ENCODE measurements at regions not wholly inside any gene's neighbourhood (a gene's known extent, or its start where the extent isn't known, plus 50 kb on each side); places are given as distances from the start of the nearest gene placed in this dataset.

GRCh38 chr16:79798416-79799053 lies 198.0 kb upstream of the MAF start:
- Histone ChIP-seq H3K79me2 (ENCODE audit: control insufficient read depth, insufficient read depth, low read length) (no peaks in the 10 kb centered on the region), H3K9ac (ENCODE audit: low read length) (no peak overlapping the region), H3K36me3 (replicated peaks in 1 of 2; ENCODE audit: control extremely low read depth in 1 of 2, control insufficient read depth in 1 of 2, extremely low read depth in 1 of 2, insufficient read depth in 2 of 2, low read length in 1 of 2) (no peaks in the 10 kb centered on the region), H2AFZ (ENCODE audit: insufficient read depth, low read depth, low read length, poor library complexity, severe bottlenecking) (no peak overlapping the region), H3K4me2 (replicated peaks; ENCODE audit: low read depth, low read length, poor library complexity, severe bottlenecking) (no peak overlapping the region), H3K4me1 (ENCODE audit: control insufficient read depth in 2 of 2, insufficient read depth in 2 of 2, low read length in 2 of 2) (no peaks in the 10 kb centered on the region), H3K27ac (ENCODE audit: low read length in 2 of 2) (no peak overlapping the region), H3K27me3 (replicated peaks in 1 of 4; ENCODE audit: control extremely low read depth in 1 of 4, control insufficient read depth in 3 of 4, insufficient read depth in 4 of 4, low read length in 3 of 4) (no peaks in the 10 kb centered on the region), H4K20me1 (ENCODE audit: control insufficient read depth, insufficient read depth, low read length, poor library complexity, severe bottlenecking) (no peaks in the 10 kb centered on the region), H3K4me3 (ENCODE audit: control extremely low read depth in 1 of 5, extremely low read depth in 1 of 5, insufficient read depth in 1 of 5, low read depth in 2 of 5, low read length in 4 of 5) (no peak overlapping the region), H3K9me3 (ENCODE audit: control extremely low read depth in 1 of 3, control insufficient read depth in 2 of 3, insufficient read depth in 1 of 3, low read length in 2 of 3) (peaks cover 0 to 2% (median 0%) of the 10 kb centered on the region in 3 donors)
- Mint-ChIP-seq H3K4me3 (no peak overlapping the region), H3K4me1 (no peaks in the 10 kb centered on the region), H3K27me3 (peaks cover 4% of the 10 kb centered on the region), H3K9me3 (ENCODE audit: insufficient read depth) (no peaks in the 10 kb centered on the region), H3K27ac (no peak overlapping the region)
- no peak for DNase-seq
- ATAC-seq (ENCODE audit: low read depth), result no peak
- ChIA-PET POLR2A (no interaction called here), CTCF (interaction anchor here (0.7 kb wide), 1 partner anchor 1795 kb away, joined by 3 read pairs; no protein-coding TSS in a partner anchor)
- intact Hi-C loops (cut with micrococcal nuclease), result no loop called here
- WGBS (ENCODE audit: insufficient coverage), result no CpG with 5 or more reads among the region's 2 CpGs
- TF ChIP-seq EZH2 (IDR thresholded peaks at IDR 0.05; ENCODE audit: borderline replicate concordance, insufficient read depth, low read depth, low read length, poor library complexity, severe bottlenecking), result no peak
- TF ChIP-seq, protein P1, sequence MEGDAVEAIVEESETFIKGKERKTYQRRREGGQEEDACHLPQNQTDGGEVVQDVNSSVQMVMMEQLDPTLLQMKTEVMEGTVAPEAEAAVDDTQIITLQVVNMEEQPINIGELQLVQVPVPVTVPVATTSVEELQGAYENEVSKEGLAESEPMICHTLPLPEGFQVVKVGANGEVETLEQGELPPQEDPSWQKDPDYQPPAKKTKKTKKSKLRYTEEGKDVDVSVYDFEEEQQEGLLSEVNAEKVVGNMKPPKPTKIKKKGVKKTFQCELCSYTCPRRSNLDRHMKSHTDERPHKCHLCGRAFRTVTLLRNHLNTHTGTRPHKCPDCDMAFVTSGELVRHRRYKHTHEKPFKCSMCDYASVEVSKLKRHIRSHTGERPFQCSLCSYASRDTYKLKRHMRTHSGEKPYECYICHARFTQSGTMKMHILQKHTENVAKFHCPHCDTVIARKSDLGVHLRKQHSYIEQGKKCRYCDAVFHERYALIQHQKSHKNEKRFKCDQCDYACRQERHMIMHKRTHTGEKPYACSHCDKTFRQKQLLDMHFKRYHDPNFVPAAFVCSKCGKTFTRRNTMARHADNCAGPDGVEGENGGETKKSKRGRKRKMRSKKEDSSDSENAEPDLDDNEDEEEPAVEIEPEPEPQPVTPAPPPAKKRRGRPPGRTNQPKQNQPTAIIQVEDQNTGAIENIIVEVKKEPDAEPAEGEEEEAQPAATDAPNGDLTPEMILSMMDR (IDR thresholded peaks at IDR 0.05), result no peak

DNA sequence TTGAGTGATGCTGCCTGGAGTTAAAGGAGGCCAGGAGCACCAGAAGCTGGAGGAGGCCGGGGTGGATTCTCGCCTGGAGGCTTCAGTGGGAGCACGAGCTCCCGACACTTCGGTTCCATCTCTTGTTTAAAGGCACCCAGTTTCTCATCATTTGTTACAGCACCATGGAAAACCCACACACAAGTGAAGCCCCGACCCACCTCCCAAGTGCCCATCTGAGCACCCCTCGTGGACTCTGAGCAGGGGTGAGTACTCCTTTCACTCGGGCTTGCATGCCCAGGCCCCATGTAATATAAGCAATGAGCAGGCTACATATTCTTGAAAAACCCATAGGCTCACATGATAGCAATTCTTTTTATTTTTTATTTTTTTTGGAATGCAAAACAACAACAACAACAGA lies 196.9 kb upstream of the MAF start:
- ChIA-PET POLR2A (no interaction called here), CTCF (no interaction called here)
- DNase-seq (no peak), ATAC-seq (ENCODE audit: low read depth) (no peak)
- Mint-ChIP-seq H3K4me3 (no peak overlapping the region), H3K9me3 (ENCODE audit: insufficient read depth) (no peaks in the 10 kb centered on the region), H3K27me3 (peaks cover 4% of the 10 kb centered on the region), H3K4me1 (no peaks in the 10 kb centered on the region), H3K27ac (no peak overlapping the region)
- H3K27ac ChIP-seq (ENCODE audit: low read length in 2 of 2), result no peak overlapping the region
- no peaks in the 10 kb centered on the region for H3K79me2 ChIP-seq (ENCODE audit: control insufficient read depth, insufficient read depth, low read length)
- H4K20me1 ChIP-seq (ENCODE audit: control insufficient read depth, insufficient read depth, low read length, poor library complexity, severe bottlenecking), result no peaks in the 10 kb centered on the region
- intact Hi-C loops (cut with micrococcal nuclease), result no loop called here
- 98% methylated on average over 6 of the region's 8 CpGs for WGBS (ENCODE audit: insufficient coverage)
- no peaks in the 10 kb centered on the region for H3K27me3 ChIP-seq (replicated peaks in 1 of 4; ENCODE audit: control extremely low read depth in 1 of 4, control insufficient read depth in 3 of 4, insufficient read depth in 4 of 4, low read length in 3 of 4)
- TF ChIP-seq, protein P1 (IDR thresholded peaks at IDR 0.05), result no peak
- no peak for TF ChIP-seq EZH2 (IDR thresholded peaks at IDR 0.05; ENCODE audit: borderline replicate concordance, insufficient read depth, low read depth, low read length, poor library complexity, severe bottlenecking)
- H3K4me3 ChIP-seq (ENCODE audit: control extremely low read depth in 1 of 5, extremely low read depth in 1 of 5, insufficient read depth in 1 of 5, low read depth in 2 of 5, low read length in 4 of 5), result no peak overlapping the region
- H3K4me1 ChIP-seq (ENCODE audit: control insufficient read depth in 2 of 2, insufficient read depth in 2 of 2, low read length in 2 of 2), result no peaks in the 10 kb centered on the region
- no peaks in the 10 kb centered on the region for H3K36me3 ChIP-seq (replicated peaks in 1 of 2; ENCODE audit: control extremely low read depth in 1 of 2, control insufficient read depth in 1 of 2, extremely low read depth in 1 of 2, insufficient read depth in 2 of 2, low read length in 1 of 2)
- H3K9ac ChIP-seq (ENCODE audit: low read length), result no peak overlapping the region
- H2AFZ ChIP-seq (ENCODE audit: insufficient read depth, low read depth, low read length, poor library complexity, severe bottlenecking), result no peak overlapping the region
- peaks cover 0 to 2% (median 0%) of the 10 kb centered on the region in 3 donors for H3K9me3 ChIP-seq (ENCODE audit: control extremely low read depth in 1 of 3, control insufficient read depth in 2 of 3, insufficient read depth in 1 of 3, low read length in 2 of 3)
- H3K4me2 ChIP-seq (replicated peaks; ENCODE audit: low read depth, low read length, poor library complexity, severe bottlenecking), result no peak overlapping the region
